HG03103 (cell line): ENCODE measurements at regions not wholly inside any gene's neighbourhood (a gene's known extent, or its start where the extent isn't known, plus 50 kb on each side); places are given as distances from the start of the nearest gene placed in this dataset.
"Not testable (repeated sequence)": the region's sequence is repeated elsewhere in the genome, so short reads cannot be mapped to it uniquely, and the experiment has no call there.

ENCODE experiments used
- ATAC-seq: cut with Tn5 transposase; IDR thresholded peaks from one replicate; pipeline ENCODE4 v1.9.1; 2021; ENCODE audit warnings: low read depth; ENCODE audit not compliant: unreplicated experiment

DNA sequence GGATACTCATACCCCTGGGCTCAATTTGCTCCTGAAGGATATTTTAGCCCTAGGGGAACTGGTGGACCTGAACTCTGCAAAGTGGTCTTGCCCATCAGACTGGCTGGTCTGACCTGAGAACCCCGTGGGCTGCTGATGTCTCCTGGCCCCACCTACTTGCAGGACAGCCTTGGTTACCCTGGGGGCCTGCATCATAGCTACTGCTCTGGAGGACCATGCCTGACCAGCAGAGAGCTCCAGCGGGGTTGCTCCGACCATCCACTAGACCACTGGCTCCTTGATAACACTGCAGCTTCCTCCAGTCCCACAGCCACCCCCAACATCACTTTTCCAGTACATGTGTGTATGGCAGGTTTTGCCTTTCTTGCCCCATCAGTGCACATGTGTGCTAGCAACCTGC is 331.6 kb upstream of the BRINP3 start:
- ATAC-seq: no peak

DNA sequence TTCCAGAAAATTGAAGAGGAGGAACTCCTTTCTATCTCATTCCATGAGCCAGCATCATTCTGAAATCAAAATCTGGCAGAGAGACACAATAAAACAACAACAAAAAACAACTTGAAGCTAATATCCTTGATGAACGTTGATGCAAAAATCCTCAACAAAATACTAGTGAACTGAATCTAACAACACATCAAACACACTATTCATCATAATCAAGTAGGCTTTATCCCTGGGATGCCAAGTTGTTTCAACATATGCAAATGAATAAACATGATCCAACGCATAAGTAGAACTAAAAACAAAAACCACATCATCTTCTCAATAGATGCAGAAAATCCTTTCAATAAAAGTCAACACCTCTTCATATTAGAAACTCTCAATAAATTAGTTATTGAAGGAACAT is 335.3 kb upstream of the BRINP3 start:
- ATAC-seq: no peak

DNA sequence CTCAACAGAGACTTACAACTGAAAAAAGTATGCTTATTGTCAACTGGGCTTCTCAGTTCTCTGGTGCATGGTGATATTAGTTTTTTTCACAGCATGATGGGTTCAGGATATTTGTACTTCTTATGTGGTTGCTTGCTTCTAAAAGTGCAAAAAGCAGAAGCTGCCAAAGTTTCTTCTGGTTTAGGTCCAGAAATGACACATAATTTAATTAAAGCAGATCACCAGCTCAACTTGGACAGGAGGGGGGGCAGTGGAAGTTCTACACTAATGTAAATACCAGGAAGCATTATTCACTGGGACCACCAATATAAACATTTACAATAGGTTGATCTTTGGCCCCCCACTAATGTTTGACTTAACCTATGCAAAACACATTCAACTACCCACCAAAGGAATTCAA is 354.8 kb upstream of the BRINP3 start:
- no peak for ATAC-seq

DNA sequence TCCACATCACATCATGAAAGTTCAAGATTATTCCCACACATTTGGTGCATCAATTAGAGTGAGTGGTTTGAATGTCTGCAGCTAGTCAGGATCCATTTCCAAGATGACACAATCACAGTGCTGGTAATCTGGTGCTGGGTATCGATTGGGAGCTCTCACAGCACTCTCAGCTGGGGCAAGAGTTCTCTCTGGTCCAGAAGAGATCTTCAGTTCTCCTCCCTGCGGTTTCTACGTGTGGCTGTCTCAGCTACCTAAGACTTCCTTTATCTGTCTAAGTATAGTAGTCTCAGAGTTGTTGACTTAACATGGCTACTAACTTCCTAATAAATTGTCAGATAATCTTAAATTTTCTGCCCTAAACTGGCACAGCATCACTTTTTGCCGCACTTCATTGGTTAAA is 358.0 kb upstream of the BRINP3 start:
- no peak for ATAC-seq

DNA sequence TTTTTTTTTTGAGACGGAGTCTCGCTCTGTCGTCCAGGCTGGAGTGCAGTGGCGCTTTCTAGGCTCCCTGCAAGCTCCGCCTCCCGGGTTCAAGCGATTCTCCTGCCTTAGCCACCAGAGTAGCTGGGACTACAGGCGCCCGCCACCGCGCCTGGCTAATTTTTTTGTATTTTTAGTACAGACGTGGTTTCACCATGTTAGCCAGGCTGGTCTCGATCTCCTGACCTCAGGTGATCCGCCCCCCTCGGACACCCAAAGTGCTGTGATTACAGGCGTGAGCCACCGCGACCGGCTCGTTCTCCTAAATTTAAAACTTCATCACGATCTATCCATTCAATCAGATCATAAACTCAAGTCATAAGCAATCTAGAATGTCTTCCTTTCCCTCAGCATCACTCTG is 359.5 kb upstream of the BRINP3 start:
- not testable (repeated sequence) for ATAC-seq

DNA sequence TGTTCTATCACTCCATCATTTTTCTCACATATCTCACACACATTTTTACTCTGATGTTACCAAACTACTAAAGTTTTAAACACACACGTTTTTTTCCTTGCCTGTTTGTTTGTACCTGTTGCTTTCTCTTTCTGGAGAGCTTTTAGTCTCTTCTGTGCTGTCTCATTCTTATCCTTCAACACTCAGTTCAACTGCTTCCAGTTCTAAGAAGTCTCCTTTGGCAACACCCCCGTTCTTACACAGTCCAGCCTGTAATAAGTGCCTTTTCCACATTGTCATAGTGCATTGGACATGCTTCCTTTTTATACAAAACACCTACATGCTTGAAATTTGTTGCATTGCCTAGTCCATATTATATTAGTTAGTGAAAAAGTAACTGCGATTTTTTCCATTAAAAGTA is 360.2 kb upstream of the BRINP3 start:
- no peak for ATAC-seq

DNA sequence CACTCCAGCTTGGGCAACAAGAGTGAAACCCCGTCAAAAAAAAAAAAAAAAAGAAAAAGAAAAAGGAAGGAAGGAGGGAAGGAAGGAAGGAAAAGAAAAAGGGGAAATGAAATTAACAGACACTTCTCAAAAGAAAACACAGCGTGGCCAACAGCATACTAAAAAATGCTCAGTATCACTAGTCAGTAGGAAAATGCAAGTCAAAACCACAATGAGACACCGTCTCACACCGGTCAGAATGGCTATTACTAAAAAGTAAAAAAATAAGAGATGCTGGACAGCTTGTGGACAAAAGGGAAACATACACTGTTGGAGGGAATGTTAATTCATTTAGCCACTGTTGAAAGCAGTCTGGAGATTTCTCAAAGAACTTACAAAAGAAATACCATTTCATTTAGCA is 369.5 kb upstream of the BRINP3 start:
- no peak for ATAC-seq

DNA sequence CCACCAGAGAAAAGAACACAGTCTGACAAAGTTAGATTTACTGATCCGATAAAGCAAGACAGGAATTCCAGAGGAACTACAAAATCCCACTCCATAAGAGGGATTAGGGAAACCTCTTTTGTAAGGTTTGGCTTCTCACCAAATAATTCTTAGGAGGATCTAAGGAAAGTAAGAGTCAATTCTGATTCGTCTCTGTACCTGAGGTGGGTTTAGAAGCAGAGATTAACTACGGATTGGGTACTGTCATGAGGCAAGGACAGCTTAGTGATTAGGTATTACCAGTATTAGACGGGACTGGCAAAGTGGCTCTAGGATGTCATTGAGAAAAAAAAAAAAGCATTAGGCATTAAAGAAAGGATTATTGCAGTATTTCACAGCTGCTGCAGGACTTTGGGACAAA is 371.7 kb upstream of the BRINP3 start:
- ATAC-seq: no peak

DNA sequence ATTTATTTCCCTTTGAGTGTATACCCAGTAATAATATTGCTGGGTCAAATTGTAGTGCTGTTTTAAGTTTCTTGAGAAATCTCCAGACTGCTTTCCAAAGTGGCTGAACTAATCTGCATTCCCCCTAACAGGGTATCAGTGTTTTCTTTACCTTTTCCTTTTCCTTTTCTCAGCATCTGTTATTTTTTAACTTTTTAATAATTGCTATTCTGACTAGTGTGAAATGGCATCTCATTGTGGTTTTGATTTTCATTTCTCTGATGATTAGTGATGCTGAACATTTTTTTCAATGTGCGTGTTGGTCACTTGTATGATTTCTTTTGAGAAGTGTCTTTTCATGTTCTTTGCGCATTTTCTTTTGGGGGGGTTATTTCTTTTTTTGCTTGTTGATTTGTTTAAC is 374.9 kb upstream of the BRINP3 start:
- no peak for ATAC-seq

DNA sequence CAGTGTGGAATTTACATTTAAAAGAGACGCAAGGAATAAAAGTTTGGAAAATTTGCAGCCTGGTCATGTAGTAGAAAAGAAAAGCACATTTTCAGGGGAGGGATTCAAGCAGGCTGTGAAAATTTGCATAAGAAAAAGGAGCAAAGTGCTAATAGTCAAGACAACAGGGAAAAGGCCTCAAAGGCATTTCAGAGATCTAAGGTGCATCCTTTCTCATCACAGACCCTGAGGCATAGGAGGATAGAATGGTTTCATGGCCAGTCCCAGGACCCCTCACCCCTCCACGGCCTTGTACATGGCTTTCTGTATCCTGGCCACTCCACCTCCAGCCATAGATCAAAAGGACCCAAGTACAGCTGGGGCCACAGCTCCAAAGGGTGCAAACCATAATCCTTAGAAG is 380.5 kb upstream of the BRINP3 start:
- ATAC-seq: no peak

DNA sequence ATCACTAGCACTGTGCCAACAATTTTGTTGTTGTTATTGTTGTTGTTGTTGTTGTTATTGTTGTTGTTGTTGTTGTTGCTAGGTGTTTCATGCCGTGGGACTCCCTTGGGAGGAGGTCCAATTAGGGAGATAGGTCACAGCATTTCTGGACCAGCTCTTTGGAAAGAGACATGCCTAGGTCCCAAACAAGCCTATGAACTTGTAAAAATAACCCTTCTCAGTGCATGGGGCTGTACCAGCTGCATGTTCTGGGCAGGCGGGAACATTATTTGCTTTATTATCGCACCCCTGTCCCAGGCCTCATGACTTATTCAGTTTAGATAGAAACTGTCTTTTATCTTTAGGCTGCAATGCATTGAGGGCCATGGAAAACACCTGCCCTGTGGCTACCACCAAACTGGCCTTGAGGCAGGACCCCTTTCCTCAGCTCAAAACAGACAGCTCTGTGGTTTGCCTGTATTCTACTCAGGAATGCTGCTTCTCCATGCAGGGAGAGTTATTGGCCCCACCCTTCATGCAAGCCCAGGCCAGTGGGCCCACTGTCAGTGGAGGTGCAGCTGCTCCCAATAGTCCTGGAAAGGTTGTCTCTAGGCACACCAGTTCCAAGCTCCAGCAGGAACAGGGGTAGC is 386.5 kb upstream of the BRINP3 start:
- ATAC-seq: no peak

DNA sequence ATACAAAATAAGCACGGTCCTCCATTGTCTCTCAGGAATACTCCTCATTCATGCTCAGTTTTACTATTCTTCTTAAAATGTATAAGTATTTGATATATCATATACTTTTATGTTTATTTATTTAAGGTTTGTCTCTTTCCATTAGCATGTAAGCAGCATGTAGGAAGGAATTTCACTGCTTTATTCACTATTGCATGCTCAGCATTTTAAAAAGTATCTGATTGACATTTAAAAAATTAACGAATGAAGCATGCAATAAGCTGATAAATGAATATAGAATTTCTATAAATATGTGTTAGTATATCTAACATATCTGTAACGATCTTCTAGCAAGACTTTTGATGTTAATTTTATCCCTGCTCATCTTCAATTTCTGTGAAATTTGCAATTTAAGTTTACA is 402.7 kb upstream of the BRINP3 start:
- no peak for ATAC-seq

DNA sequence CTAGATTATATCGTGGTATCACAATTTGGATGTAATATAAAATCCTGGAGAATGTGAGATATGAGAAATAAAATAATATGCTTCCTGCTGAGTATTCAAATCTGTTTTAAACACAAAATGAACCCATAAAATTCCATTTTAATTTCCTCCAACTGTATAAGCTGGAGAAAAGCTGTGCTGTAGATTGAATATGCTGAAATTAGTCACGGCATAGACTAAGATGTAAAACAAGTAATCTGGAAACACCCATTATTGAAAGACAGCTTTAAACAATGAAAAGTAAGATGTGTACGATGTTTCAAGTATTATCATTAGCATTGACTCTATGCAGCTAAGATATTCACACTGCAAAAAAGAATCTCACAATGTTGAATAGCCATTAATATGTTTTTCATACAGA is 403.4 kb upstream of the BRINP3 start:
- ATAC-seq: no peak

DNA sequence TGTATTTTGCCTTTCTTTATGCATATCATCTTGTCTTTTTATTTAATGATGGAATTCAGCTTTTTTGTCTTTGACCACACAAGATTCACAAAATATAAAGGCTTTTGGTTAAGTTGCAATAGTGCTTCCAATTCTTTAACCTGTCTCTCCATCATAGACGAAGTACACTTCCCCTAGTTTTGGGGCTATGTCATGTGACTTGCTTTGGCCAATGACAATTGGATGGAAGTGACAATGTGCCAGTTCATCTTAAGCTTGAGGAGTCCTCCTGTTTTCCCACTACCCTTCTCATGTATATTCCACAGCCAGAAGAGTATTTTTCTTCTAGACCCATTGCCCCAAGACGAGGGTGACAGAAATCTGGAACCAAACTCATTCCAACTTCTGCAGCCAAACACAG is 419.6 kb upstream of the BRINP3 start:
- ATAC-seq: no peak

DNA sequence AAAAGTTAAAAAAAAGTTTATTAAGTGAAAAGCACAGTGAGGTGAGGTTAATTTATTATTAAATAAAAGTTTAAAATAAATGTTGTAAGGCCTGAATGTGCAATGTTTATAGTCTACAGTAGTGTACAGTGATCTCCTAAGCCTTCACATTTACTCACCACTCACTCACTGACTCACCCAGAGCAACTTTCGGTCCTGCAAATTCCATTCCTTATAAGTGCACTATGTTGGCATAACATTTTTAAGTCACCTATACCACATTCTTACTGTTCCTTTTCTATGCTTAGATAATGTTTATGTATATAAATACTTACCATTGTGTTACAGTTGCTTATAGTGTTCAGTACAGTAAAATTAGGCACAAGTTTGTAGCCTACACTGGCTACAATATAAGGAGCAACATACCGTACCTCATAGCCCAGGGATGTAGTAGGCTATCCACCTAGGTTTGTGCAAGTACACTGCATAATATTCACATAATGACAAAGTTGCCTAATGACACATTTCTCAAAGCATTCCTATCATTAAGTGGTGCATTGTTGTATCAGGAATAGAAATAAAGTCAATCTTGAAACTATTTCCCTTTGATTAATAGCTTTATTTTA is 426.5 kb upstream of the BRINP3 start:
- ATAC-seq: no peak

DNA sequence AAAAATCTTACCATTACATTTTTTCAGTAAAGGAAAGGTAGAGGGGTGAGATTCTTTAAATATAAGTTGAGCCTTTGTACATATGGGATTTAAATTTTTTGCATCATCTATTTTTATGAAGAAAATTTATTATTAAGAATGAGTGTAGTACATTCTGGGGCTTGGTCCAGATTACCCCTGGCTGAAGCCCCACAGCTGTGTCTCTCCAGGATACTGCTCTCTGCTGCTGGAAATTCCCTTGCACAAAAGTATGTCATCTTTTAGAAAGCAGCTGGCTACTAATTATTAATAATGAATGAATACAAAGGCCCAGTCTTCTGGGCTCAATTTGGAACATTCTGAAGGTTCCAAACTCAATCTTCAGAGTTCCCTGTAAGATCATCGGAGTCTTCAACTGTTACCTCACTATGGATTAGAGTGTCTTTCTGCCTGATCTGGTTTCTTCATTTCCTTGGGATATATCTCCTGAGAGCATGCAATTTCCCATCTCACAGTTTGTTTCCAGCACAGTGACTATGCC is 428.6 kb upstream of the BRINP3 start:
- ATAC-seq: no peak

DNA sequence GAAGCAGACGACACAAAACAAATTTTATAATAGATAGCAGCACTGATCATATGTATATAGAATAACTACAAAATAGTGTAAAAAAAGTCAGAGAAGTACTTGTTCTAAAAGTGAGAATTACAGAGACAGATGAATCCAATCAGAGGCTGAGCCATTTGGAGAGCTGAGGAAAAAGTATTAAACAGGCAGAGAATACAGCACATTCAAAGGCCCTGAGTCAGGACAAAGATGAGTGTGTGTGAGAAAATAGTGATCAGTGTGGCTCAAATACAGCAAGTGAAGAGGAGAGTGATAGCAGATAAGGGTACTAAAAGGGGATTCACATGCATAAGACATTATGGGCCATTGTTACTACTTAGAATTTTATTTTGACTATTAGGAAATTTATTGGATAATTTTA is 430.6 kb upstream of the BRINP3 start:
- no peak for ATAC-seq

DNA sequence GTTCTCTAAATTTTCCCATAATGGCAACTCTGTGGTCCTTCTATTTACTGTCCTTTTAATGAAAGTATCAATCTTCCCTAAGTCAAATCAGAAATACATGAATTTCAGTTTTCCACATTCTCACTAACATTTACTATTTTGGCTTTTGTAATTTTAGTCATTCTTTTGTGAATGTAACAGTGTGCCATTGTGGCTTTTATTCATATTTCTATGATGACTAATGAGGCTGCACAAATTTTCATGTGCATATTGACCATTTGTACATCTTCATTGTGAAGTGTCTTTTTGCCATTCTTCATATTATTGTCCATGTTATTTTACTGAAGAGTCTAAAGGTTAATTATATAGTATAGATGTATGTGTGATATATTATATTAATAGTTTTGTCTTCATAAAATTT is 431.0 kb upstream of the BRINP3 start:
- ATAC-seq: no peak

DNA sequence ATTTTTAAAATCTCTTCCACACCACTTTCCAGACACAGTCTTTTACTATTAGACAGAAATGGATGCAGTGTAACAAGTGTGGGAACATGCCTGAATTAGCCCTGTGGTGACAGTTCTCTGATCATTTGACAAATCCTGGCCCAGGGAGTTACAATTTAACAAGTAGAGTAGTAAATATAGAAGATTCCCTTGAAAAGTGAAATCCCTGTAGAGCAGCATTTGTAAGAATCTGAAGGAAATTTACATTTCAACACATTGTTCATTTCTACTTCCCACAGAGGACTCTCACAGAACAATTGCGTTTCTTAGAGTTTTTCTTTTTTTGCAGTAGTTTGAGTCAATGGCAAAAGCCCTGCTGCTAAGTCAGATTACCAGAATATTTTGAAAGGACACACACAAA is 458.3 kb upstream of the BRINP3 start:
- ATAC-seq: no peak

DNA sequence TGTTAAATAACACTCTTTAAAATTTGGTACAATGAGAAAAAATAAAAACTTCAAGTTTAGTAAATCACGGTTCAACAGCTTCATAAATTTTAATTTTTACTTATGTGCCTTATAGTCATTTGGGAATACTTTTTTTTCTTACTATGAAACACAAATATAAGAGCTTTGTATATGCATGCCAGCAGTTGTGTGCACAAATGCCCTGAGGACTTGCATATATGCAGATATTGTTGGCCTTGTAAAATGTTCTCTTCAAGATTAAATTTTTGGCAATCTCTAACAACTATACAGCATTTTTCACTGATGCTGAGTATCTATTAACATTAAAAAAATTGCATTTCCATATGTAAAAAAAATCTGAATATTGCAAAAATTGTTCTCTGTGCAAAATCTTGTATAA is 458.7 kb upstream of the BRINP3 start:
- no peak for ATAC-seq

DNA sequence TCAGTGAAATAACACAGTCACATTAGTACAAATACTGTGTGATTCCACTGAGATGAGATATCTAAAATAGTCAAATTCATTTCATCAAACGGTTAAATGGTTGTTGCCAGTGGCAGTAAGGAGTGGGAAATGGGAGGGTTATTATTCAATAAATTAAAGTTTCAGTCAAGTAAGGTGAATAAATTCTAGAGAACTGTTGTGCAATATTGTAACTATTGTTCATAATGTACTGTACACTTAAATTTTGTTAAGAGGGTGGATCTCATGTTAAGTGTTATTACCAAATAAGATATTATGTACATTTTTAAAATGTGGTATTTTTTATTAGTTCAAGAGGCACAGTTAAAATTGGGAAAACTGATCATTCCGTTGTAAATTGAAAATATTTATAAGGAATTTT is 463.3 kb upstream of the BRINP3 start:
- ATAC-seq: no peak

DNA sequence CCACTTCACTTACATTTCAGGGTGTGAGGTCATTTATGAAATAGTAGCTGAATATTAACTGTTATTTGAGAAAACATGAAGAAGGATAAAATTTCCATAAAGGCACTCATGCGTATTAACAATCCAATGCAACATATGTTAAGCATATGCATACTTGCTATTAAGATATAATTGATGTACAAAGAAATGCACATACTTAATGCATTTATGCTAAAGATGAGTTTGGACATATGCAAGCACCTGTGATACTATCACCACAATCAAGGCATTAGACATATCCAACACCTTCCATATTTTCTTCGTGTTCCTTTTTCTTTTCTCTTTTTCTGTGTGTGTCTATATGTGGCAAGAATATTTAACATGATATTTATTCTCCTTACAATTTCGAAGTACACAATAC is 464.8 kb upstream of the BRINP3 start:
- ATAC-seq: no peak

DNA sequence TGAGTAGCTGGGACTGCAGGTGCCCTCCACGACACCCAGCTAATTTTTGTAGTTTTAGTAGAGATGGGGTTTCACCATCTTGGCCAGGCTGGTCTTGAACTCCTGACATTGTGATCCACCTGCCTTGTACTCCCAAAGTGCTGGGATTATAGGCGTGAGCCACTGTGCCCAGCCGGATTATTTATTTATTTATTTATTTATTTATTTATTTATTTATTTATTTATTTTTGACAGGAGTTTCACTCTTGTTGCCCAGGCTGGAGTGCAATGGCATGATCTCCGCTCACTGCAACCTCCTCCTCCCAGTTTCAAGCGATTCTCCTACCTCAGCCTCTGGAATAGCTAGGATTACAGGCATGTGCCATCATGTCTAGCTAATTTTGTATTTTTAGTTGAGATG is 466.1 kb upstream of the BRINP3 start:
- ATAC-seq: not testable (repeated sequence)
